ENCODE measurements at regions not wholly inside any gene's neighbourhood (a gene's known extent, or its start where the extent isn't known, plus 50 kb on each side); places are given as distances from the start of the nearest gene placed in this dataset.

- DNase-seq (ENCODE audit: low spot score), result no peak
Observed at GRCh38 chr11:92838759-92839310, 130.6 kb upstream of the MTNR1B start.

GRCh38 chr11:92839450-92839849 is 130.0 kb upstream of the MTNR1B start:
- no peak for DNase-seq (ENCODE audit: low spot score)

- DNase-seq (ENCODE audit: low spot score), result no peak
Observed at GRCh38 chr11:92841719-92842118, 127.7 kb upstream of the MTNR1B start.

GRCh38 chr11:92843455-92843854 is 126.0 kb upstream of the MTNR1B start:
- no peak for DNase-seq (ENCODE audit: low spot score)

- no peak for DNase-seq (ENCODE audit: low spot score)
Observed at GRCh38 chr11:92844197-92844596, 125.3 kb upstream of the MTNR1B start.

- no peak for DNase-seq (ENCODE audit: low spot score)
Observed at GRCh38 chr11:92845390-92845789, 124.1 kb upstream of the MTNR1B start.

- DNase-seq (ENCODE audit: low spot score), result no peak
Observed at GRCh38 chr11:92845805-92846204, 123.6 kb upstream of the MTNR1B start.

GRCh38 chr11:92846491-92847125 is 122.8 kb upstream of the MTNR1B start:
- no peak for DNase-seq (ENCODE audit: low spot score)

GRCh38 chr11:92848578-92848977 is 120.9 kb upstream of the MTNR1B start:
- DNase-seq (ENCODE audit: low spot score), result no peak

GRCh38 chr11:92850296-92850826 is 119.1 kb upstream of the MTNR1B start:
- DNase-seq (ENCODE audit: low spot score), result no peak

GRCh38 chr11:92852229-92852628 is 117.2 kb upstream of the MTNR1B start:
- DNase-seq (ENCODE audit: low spot score), result no peak

GRCh38 chr11:92852946-92853345 is 116.5 kb upstream of the MTNR1B start:
- DNase-seq (ENCODE audit: low spot score), result no peak

GRCh38 chr11:92854162-92854561 is 115.3 kb upstream of the MTNR1B start:
- DNase-seq (ENCODE audit: low spot score), result no peak

GRCh38 chr11:92854952-92855351 is 114.5 kb upstream of the MTNR1B start:
- DNase-seq (ENCODE audit: low spot score), result no peak

GRCh38 chr11:92855607-92856405 is 113.6 kb upstream of the MTNR1B start:
- DNase-seq (ENCODE audit: low spot score), result no peak

- no peak for DNase-seq (ENCODE audit: low spot score)
Observed at GRCh38 chr11:92857407-92857806, 112.0 kb upstream of the MTNR1B start.

- DNase-seq (ENCODE audit: low spot score), result peak; percentile 36
Observed at GRCh38 chr11:92859156-92859690, 110.2 kb upstream of the MTNR1B start.

GRCh38 chr11:92861634-92862033 is 107.8 kb upstream of the MTNR1B start:
- no peak for DNase-seq (ENCODE audit: low spot score)

- DNase-seq (ENCODE audit: low spot score), result no peak
Observed at GRCh38 chr11:92865352-92865751, 104.1 kb upstream of the MTNR1B start.

GRCh38 chr11:92866679-92867282 is 102.7 kb upstream of the MTNR1B start:
- no peak for DNase-seq (ENCODE audit: low spot score)

- no peak for DNase-seq (ENCODE audit: low spot score)
Observed at GRCh38 chr11:92867913-92868619, 101.4 kb upstream of the MTNR1B start.

- no peak for DNase-seq (ENCODE audit: low spot score)
Observed at GRCh38 chr11:92869716-92870115, 99.7 kb upstream of the MTNR1B start.

Measured in Ammon's horn (tissue), 1 donor.